ENCODE measurements at regions not wholly inside any gene's neighbourhood (a gene's known extent, or its start where the extent isn't known, plus 50 kb on each side); places are given as distances from the start of the nearest gene placed in this dataset.

GRCh38 chr3:105051111-105051510 is 315.6 kb upstream of the ALCAM start:
- Histone ChIP-seq H3K4me3 (ENCODE audit: control insufficient read depth in 2 of 3, extremely low read depth in 1 of 3, insufficient read depth in 2 of 3, low read depth in 1 of 3, low read length in 3 of 3) (no peak overlapping the region), H3K79me2 (ENCODE audit: control insufficient read depth, insufficient read depth, low read length) (no peaks in the 10 kb centered on the region), H3K9me1 (ENCODE audit: control insufficient read depth, extremely low read depth, insufficient read depth, low read length) (no peaks in the 10 kb centered on the region), H3K27me3 (ENCODE audit: control insufficient read depth, extremely low read depth, insufficient read depth, low read length) (no peaks in the 10 kb centered on the region), H3K4me1 (ENCODE audit: control insufficient read depth, extremely low read depth, insufficient read depth, low read length) (no peaks in the 10 kb centered on the region), H3K9me3 (ENCODE audit: control insufficient read depth, low read depth, low read length) (no peaks in the 10 kb centered on the region), H3K36me3 (ENCODE audit: control insufficient read depth in 2 of 2, extremely low read depth in 1 of 2, insufficient read depth in 2 of 2, low read length in 2 of 2) (no peaks in the 10 kb centered on the region), H4K20me1 (ENCODE audit: control insufficient read depth, extremely low read depth, insufficient read depth, low read length) (no peaks in the 10 kb centered on the region), H3K4me2 (ENCODE audit: control insufficient read depth, extremely low read depth, insufficient read depth, low read depth, low read length) (no peak overlapping the region), H3K9ac (ENCODE audit: control insufficient read depth, extremely low read depth, insufficient read depth, low read length) (no peak overlapping the region), H3K27ac (ENCODE audit: control insufficient read depth, insufficient read depth, low read length) (no peak overlapping the region), H2AFZ (ENCODE audit: control insufficient read depth, low read length) (no peak overlapping the region)
- FAIRE-seq (no peak), DNase-seq (ENCODE audit: low read depth, low spot score) (no peak)
- TF ChIP-seq, protein P1, sequence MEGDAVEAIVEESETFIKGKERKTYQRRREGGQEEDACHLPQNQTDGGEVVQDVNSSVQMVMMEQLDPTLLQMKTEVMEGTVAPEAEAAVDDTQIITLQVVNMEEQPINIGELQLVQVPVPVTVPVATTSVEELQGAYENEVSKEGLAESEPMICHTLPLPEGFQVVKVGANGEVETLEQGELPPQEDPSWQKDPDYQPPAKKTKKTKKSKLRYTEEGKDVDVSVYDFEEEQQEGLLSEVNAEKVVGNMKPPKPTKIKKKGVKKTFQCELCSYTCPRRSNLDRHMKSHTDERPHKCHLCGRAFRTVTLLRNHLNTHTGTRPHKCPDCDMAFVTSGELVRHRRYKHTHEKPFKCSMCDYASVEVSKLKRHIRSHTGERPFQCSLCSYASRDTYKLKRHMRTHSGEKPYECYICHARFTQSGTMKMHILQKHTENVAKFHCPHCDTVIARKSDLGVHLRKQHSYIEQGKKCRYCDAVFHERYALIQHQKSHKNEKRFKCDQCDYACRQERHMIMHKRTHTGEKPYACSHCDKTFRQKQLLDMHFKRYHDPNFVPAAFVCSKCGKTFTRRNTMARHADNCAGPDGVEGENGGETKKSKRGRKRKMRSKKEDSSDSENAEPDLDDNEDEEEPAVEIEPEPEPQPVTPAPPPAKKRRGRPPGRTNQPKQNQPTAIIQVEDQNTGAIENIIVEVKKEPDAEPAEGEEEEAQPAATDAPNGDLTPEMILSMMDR (optimal IDR thresholded peaks at IDR 0.05 in 1 of 3, IDR thresholded peaks at IDR 0.05 in 1 of 3, conservative IDR thresholded peaks at IDR 0.05 in 1 of 3; ENCODE audit: extremely low read depth in 1 of 3, insufficient read depth in 2 of 3, low read length in 3 of 3), result no peak
- TF ChIP-seq EZH2 (IDR thresholded peaks at IDR 0.05; ENCODE audit: low read length), result no peak
- dilution Hi-C loops (cut with MboI; ENCODE audit: extremely low pct_ligation_motif_present, low sequenced_read_pairs), result no loop called here

DNA sequence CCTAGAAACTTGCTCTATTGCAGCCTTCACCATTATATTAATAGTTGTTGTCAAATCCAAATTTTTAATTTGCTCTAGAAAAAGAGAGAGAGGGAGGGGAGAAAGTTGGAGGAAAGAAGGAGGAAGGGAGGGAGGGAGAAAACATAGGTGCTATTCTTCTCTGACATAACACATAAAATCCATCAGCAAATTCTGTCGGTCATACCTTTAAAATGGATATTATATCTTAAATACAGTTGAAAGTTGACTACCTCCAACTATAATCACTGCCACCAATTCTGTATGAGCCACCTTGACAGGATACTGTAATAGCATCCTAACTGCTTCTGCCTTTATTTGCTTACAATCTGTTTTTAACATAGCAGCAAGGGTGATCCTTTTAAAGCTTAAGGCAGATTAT is 314.7 kb upstream of the ALCAM start:
- no peak for FAIRE-seq
- Histone ChIP-seq H4K20me1 (ENCODE audit: control insufficient read depth, extremely low read depth, insufficient read depth, low read length) (no peaks in the 10 kb centered on the region), H2AFZ (ENCODE audit: control insufficient read depth, low read length) (no peak overlapping the region)

More for the DNA sequence above, 314.7 kb upstream of the ALCAM start:
- Histone ChIP-seq H3K9ac (ENCODE audit: control insufficient read depth, extremely low read depth, insufficient read depth, low read length) (no peak overlapping the region), H3K9me1 (ENCODE audit: control insufficient read depth, extremely low read depth, insufficient read depth, low read length) (no peaks in the 10 kb centered on the region), H3K27me3 (ENCODE audit: control insufficient read depth, extremely low read depth, insufficient read depth, low read length) (no peaks in the 10 kb centered on the region), H3K4me2 (ENCODE audit: control insufficient read depth, extremely low read depth, insufficient read depth, low read depth, low read length) (no peak overlapping the region), H3K79me2 (ENCODE audit: control insufficient read depth, insufficient read depth, low read length) (no peaks in the 10 kb centered on the region), H3K9me3 (ENCODE audit: control insufficient read depth, low read depth, low read length) (no peaks in the 10 kb centered on the region), H3K27ac (ENCODE audit: control insufficient read depth, insufficient read depth, low read length) (no peak overlapping the region), H3K4me3 (ENCODE audit: control insufficient read depth in 2 of 3, extremely low read depth in 1 of 3, insufficient read depth in 2 of 3, low read depth in 1 of 3, low read length in 3 of 3) (no peak overlapping the region), H3K36me3 (ENCODE audit: control insufficient read depth in 2 of 2, extremely low read depth in 1 of 2, insufficient read depth in 2 of 2, low read length in 2 of 2) (no peaks in the 10 kb centered on the region), H3K4me1 (ENCODE audit: control insufficient read depth, extremely low read depth, insufficient read depth, low read length) (no peaks in the 10 kb centered on the region)
- dilution Hi-C loops (cut with MboI; ENCODE audit: extremely low pct_ligation_motif_present, low sequenced_read_pairs), result no loop called here
- DNase-seq (ENCODE audit: low read depth, low spot score), result no peak
- TF ChIP-seq, protein P1 (optimal IDR thresholded peaks at IDR 0.05 in 1 of 3, IDR thresholded peaks at IDR 0.05 in 1 of 3, conservative IDR thresholded peaks at IDR 0.05 in 1 of 3; ENCODE audit: extremely low read depth in 1 of 3, insufficient read depth in 2 of 3, low read length in 3 of 3), result no peak
- no peak for TF ChIP-seq EZH2 (IDR thresholded peaks at IDR 0.05; ENCODE audit: low read length)
